ENCODE measurements at regions not wholly inside any gene's neighbourhood (a gene's known extent, or its start where the extent isn't known, plus 50 kb on each side); places are given as distances from the start of the nearest gene placed in this dataset.

GRCh38 chr6:113476937-113477839 is 380.0 kb upstream of the MARCKS start:
- H3K27ac ChIP-seq, result no peak overlapping the region
- no peak for DNase-seq (ENCODE audit: low spot score)
- no peak for TF ChIP-seq CTCF (IDR thresholded peaks at IDR 0.05)
- H3K4me3 ChIP-seq, result no peak overlapping the region

- Histone ChIP-seq H3K27ac (no peak overlapping the region), H3K4me3 (no peak overlapping the region)
- DNase-seq (ENCODE audit: low spot score), result no peak
- no peak for TF ChIP-seq CTCF (IDR thresholded peaks at IDR 0.05)
These were observed 376.5 kb upstream of the MARCKS start for GRCh38 chr6:113480616-113481015.

GRCh38 chr6:113481458-113481857 is 375.7 kb upstream of the MARCKS start:
- no peak overlapping the region for H3K4me3 ChIP-seq
- TF ChIP-seq CTCF (IDR thresholded peaks at IDR 0.05), result no peak
- no peak overlapping the region for H3K27ac ChIP-seq
- no peak for DNase-seq (ENCODE audit: low spot score)

- Histone ChIP-seq H3K4me3 (no peak overlapping the region), H3K27ac (no peak overlapping the region)
- DNase-seq (ENCODE audit: low spot score), result no peak
- TF ChIP-seq CTCF (IDR thresholded peaks at IDR 0.05), result no peak
These were observed 375.2 kb upstream of the MARCKS start for GRCh38 chr6:113481910-113482309.

- TF ChIP-seq CTCF (IDR thresholded peaks at IDR 0.05), result no peak
- Histone ChIP-seq H3K27ac (no peak overlapping the region), H3K4me3 (no peak overlapping the region)
- DNase-seq (ENCODE audit: low spot score), result no peak
These were observed 374.4 kb upstream of the MARCKS start for GRCh38 chr6:113482771-113483170.

- Histone ChIP-seq H3K27ac (no peak overlapping the region), H3K4me3 (no peak overlapping the region)
- no peak for TF ChIP-seq CTCF (IDR thresholded peaks at IDR 0.05)
- DNase-seq (ENCODE audit: low spot score), result no peak
These were observed 370.9 kb upstream of the MARCKS start for GRCh38 chr6:113486199-113486598.

GRCh38 chr6:113487489-113488058 is 369.6 kb upstream of the MARCKS start:
- no peak for TF ChIP-seq CTCF (IDR thresholded peaks at IDR 0.05)
- H3K27ac ChIP-seq, result no peak overlapping the region

More at GRCh38 chr6:113487489-113488058, 369.6 kb upstream of the MARCKS start:
- no peak overlapping the region for H3K4me3 ChIP-seq
- no peak for DNase-seq (ENCODE audit: low spot score)
